Activated naive CD4-positive, alpha-beta T cell treated with anti-CD3 and anti-CD28 coated beads, Interleukin-2, amount 10 ng/mL, durations not matched to agents 7 days and 5 days (primary cell): ENCODE measurements at regions not wholly inside any gene's neighbourhood (a gene's known extent, or its start where the extent isn't known, plus 50 kb on each side); places are given as distances from the start of the nearest gene placed in this dataset.

ENCODE experiments used
- CTCF ChIA-PET: fragments of 350-600 bp; sonication (Branson Sonifier 250); formaldehyde crosslinking; loops from one replicate; lab custom pipeline; 2021; ENCODE audit warnings: antibody characterized with exemption; lab: Charles Lee
- DNase-seq: peaks from one replicate; pipeline ENCODE4 v3.0.0-alpha.2; 2020
- H3K27ac Mint-ChIP-seq: one replicate; pipeline ENCODE4 v1.8.0; 2021; ENCODE audit warnings: mild to moderate bottlenecking, moderate library complexity, mixed read lengths
- H3K27me3 Mint-ChIP-seq: one replicate; pipeline ENCODE4 v1.8.0; 2021; ENCODE audit warnings: mild to moderate bottlenecking, mixed read lengths
- H3K36me3 Mint-ChIP-seq: one replicate; pipeline ENCODE4 v1.8.0; 2021; ENCODE audit warnings: mixed read lengths
- H3K4me1 Mint-ChIP-seq: one replicate; pipeline ENCODE4 v1.8.0; 2021; ENCODE audit warnings: mixed read lengths
- H3K4me3 Mint-ChIP-seq: one replicate; pipeline ENCODE4 v1.8.0; 2021; ENCODE audit warnings: mild to moderate bottlenecking, moderate library complexity, mixed read lengths
- H3K9me3 Mint-ChIP-seq: one replicate; pipeline ENCODE4 v1.8.0; 2021; ENCODE audit warnings: mixed read lengths

GRCh38 chr2:194015751-194016150 lies 1641.3 kb upstream of the SLC39A10 start:
- H3K27me3 Mint-ChIP-seq = no peaks in the 10 kb centered on the region
- H3K9me3 Mint-ChIP-seq = peaks cover 2% of the 10 kb centered on the region

GRCh38 chr2:194014639-194015038 lies 1642.4 kb upstream of the SLC39A10 start:
- H3K27ac Mint-ChIP-seq = no peak overlapping the region
- H3K9me3 Mint-ChIP-seq = peaks cover 2% of the 10 kb centered on the region
- H3K4me1 Mint-ChIP-seq = no peaks in the 10 kb centered on the region
- no peak for DNase-seq
- H3K27me3 Mint-ChIP-seq = no peaks in the 10 kb centered on the region
- H3K4me3 Mint-ChIP-seq = no peak overlapping the region
- CTCF ChIA-PET = no interaction called here
- no peaks in the 10 kb centered on the region for H3K36me3 Mint-ChIP-seq

More at GRCh38 chr2:194015751-194016150, 1641.3 kb upstream of the SLC39A10 start:
- no peak for DNase-seq
- Mint-ChIP-seq H3K4me1 (no peaks in the 10 kb centered on the region), H3K27ac (no peak overlapping the region), H3K36me3 (no peaks in the 10 kb centered on the region), H3K4me3 (no peak overlapping the region)
- CTCF ChIA-PET = no interaction called here

GRCh38 chr2:194004590-194005206 lies 1652.3 kb upstream of the SLC39A10 start:
- Mint-ChIP-seq H3K4me3 (no peak overlapping the region), H3K27me3 (no peaks in the 10 kb centered on the region), H3K9me3 (peaks cover 6% of the 10 kb centered on the region), H3K27ac (no peak overlapping the region), H3K4me1 (no peaks in the 10 kb centered on the region), H3K36me3 (no peaks in the 10 kb centered on the region)
- DNase-seq = no peak
- CTCF ChIA-PET = no interaction called here

GRCh38 chr2:194003911-194004310 lies 1653.1 kb upstream of the SLC39A10 start:
- no peak overlapping the region for H3K4me3 Mint-ChIP-seq
- DNase-seq = no peak
- H3K4me1 Mint-ChIP-seq = no peaks in the 10 kb centered on the region
- H3K27me3 Mint-ChIP-seq = no peaks in the 10 kb centered on the region
- CTCF ChIA-PET = no interaction called here
- no peaks in the 10 kb centered on the region for H3K36me3 Mint-ChIP-seq
- H3K27ac Mint-ChIP-seq = no peak overlapping the region
- peaks cover 3% of the 10 kb centered on the region for H3K9me3 Mint-ChIP-seq

GRCh38 chr2:194002699-194003368 lies 1654.2 kb upstream of the SLC39A10 start:
- no peaks in the 10 kb centered on the region for H3K4me1 Mint-ChIP-seq
- H3K27me3 Mint-ChIP-seq = no peaks in the 10 kb centered on the region
- no peaks in the 10 kb centered on the region for H3K36me3 Mint-ChIP-seq
- H3K4me3 Mint-ChIP-seq = no peak overlapping the region
- no peak for DNase-seq
- CTCF ChIA-PET = no interaction called here
- no peak overlapping the region for H3K27ac Mint-ChIP-seq
- no peaks in the 10 kb centered on the region for H3K9me3 Mint-ChIP-seq

- Mint-ChIP-seq H3K9me3 (no peaks in the 10 kb centered on the region), H3K4me1 (no peaks in the 10 kb centered on the region), H3K4me3 (no peak overlapping the region), H3K36me3 (no peaks in the 10 kb centered on the region), H3K27me3 (no peaks in the 10 kb centered on the region), H3K27ac (no peak overlapping the region)
- no peak for DNase-seq
- CTCF ChIA-PET = no interaction called here
Measured at GRCh38 chr2:193990868-193991267, 1666.2 kb upstream of the SLC39A10 start.

GRCh38 chr2:193989645-193990044 lies 1667.4 kb upstream of the SLC39A10 start:
- no peaks in the 10 kb centered on the region for H3K9me3 Mint-ChIP-seq
- no peaks in the 10 kb centered on the region for H3K36me3 Mint-ChIP-seq
- H3K27me3 Mint-ChIP-seq = no peaks in the 10 kb centered on the region
- H3K4me3 Mint-ChIP-seq = no peak overlapping the region
- no peaks in the 10 kb centered on the region for H3K4me1 Mint-ChIP-seq
- CTCF ChIA-PET = no interaction called here
- no peak overlapping the region for H3K27ac Mint-ChIP-seq
- DNase-seq = no peak

GRCh38 chr2:193988784-193989183 lies 1668.2 kb upstream of the SLC39A10 start:
- H3K27ac Mint-ChIP-seq = no peak overlapping the region
- no peaks in the 10 kb centered on the region for H3K36me3 Mint-ChIP-seq
- no peaks in the 10 kb centered on the region for H3K9me3 Mint-ChIP-seq
- H3K27me3 Mint-ChIP-seq = no peaks in the 10 kb centered on the region
- CTCF ChIA-PET = no interaction called here
- no peaks in the 10 kb centered on the region for H3K4me1 Mint-ChIP-seq
- no peak overlapping the region for H3K4me3 Mint-ChIP-seq
- DNase-seq = no peak

- DNase-seq = no peak
- no peak overlapping the region for H3K4me3 Mint-ChIP-seq
- H3K4me1 Mint-ChIP-seq = no peaks in the 10 kb centered on the region
- H3K27me3 Mint-ChIP-seq = no peaks in the 10 kb centered on the region
- H3K9me3 Mint-ChIP-seq = no peaks in the 10 kb centered on the region
- no peaks in the 10 kb centered on the region for H3K36me3 Mint-ChIP-seq
- CTCF ChIA-PET = no interaction called here
- no peak overlapping the region for H3K27ac Mint-ChIP-seq
Measured at GRCh38 chr2:193985272-193985671, 1671.8 kb upstream of the SLC39A10 start.

- H3K9me3 Mint-ChIP-seq = peaks cover 4% of the 10 kb centered on the region
- no peaks in the 10 kb centered on the region for H3K4me1 Mint-ChIP-seq
Measured at GRCh38 chr2:193980599-193980998, 1676.4 kb upstream of the SLC39A10 start.

GRCh38 chr2:193973781-193974180 lies 1683.2 kb upstream of the SLC39A10 start:
- DNase-seq = no peak
- CTCF ChIA-PET = no interaction called here
- H3K36me3 Mint-ChIP-seq = no peaks in the 10 kb centered on the region
- H3K27me3 Mint-ChIP-seq = no peaks in the 10 kb centered on the region
- H3K27ac Mint-ChIP-seq = no peak overlapping the region
- no peaks in the 10 kb centered on the region for H3K4me1 Mint-ChIP-seq
- H3K9me3 Mint-ChIP-seq = peaks cover 4% of the 10 kb centered on the region
- H3K4me3 Mint-ChIP-seq = no peak overlapping the region

More at GRCh38 chr2:193980599-193980998, 1676.4 kb upstream of the SLC39A10 start:
- Mint-ChIP-seq H3K27me3 (no peaks in the 10 kb centered on the region), H3K36me3 (no peaks in the 10 kb centered on the region), H3K27ac (no peak overlapping the region), H3K4me3 (no peak overlapping the region)
- CTCF ChIA-PET = no interaction called here
- no peak for DNase-seq

GRCh38 chr2:193966590-193966989 lies 1690.4 kb upstream of the SLC39A10 start:
- no peak for DNase-seq
- Mint-ChIP-seq H3K27me3 (no peaks in the 10 kb centered on the region), H3K9me3 (no peaks in the 10 kb centered on the region), H3K4me3 (no peak overlapping the region), H3K36me3 (no peaks in the 10 kb centered on the region), H3K4me1 (no peaks in the 10 kb centered on the region), H3K27ac (no peak overlapping the region)
- CTCF ChIA-PET = no interaction called here

- DNase-seq = no peak
- Mint-ChIP-seq H3K27me3 (no peaks in the 10 kb centered on the region), H3K27ac (no peak overlapping the region), H3K4me3 (no peak overlapping the region), H3K9me3 (no peaks in the 10 kb centered on the region), H3K36me3 (no peaks in the 10 kb centered on the region), H3K4me1 (no peaks in the 10 kb centered on the region)
- CTCF ChIA-PET = no interaction called here
Measured at GRCh38 chr2:193965263-193965662, 1691.8 kb upstream of the SLC39A10 start.

- no peaks in the 10 kb centered on the region for H3K36me3 Mint-ChIP-seq
- CTCF ChIA-PET = no interaction called here
- no peaks in the 10 kb centered on the region for H3K9me3 Mint-ChIP-seq
- no peaks in the 10 kb centered on the region for H3K4me1 Mint-ChIP-seq
- no peak for DNase-seq
- no peak overlapping the region for H3K4me3 Mint-ChIP-seq
- no peak overlapping the region for H3K27ac Mint-ChIP-seq
- no peaks in the 10 kb centered on the region for H3K27me3 Mint-ChIP-seq
Measured at GRCh38 chr2:193963472-193964119, 1693.4 kb upstream of the SLC39A10 start.

- Mint-ChIP-seq H3K27ac (no peak overlapping the region), H3K36me3 (no peaks in the 10 kb centered on the region), H3K27me3 (no peaks in the 10 kb centered on the region), H3K4me3 (no peak overlapping the region), H3K9me3 (no peaks in the 10 kb centered on the region), H3K4me1 (no peaks in the 10 kb centered on the region)
- CTCF ChIA-PET = no interaction called here
- no peak for DNase-seq
Measured at GRCh38 chr2:193946806-193947205, 1710.2 kb upstream of the SLC39A10 start.
